T-cell (primary cell): ENCODE measurements at regions not wholly inside any gene's neighbourhood (a gene's known extent, or its start where the extent isn't known, plus 50 kb on each side); places are given as distances from the start of the nearest gene placed in this dataset.
A peak's percentile ranks its signal among the peaks of the same experiment; 100 is the strongest.
"Not testable (repeated sequence)": the region's sequence is repeated elsewhere in the genome, so short reads cannot be mapped to it uniquely, and the experiment has no call there.

Experiments used
- ATAC-seq, 4 experiments: fragments of 200-7000 bp in 3 of 4; fragments of 150-1000 bp in 1 of 4; cut with Tn5 transposase; replicated peaks in 1 of 4; 1 replicate in 3 of 4; 2 replicates in 1 of 4; pipeline ENCODE4 v1.10.0; 2021; ENCODE audit warnings: moderate library complexity in 3 of 4, mild to moderate bottlenecking in 2 of 4, moderate number of reproducible peaks in 1 of 4
- CTCF ChIA-PET, 2 donors: fragments of 300-600 bp; sonication (Branson Sonifier 250); formaldehyde crosslinking; loops; one replicate each; lab custom pipeline; 2022; ENCODE audit warnings: antibody characterized with exemption in 2 of 2; lab: Charles Lee
- POLR2A ChIA-PET, 2 donors: fragments of 300-600 bp; sonication (Branson Sonifier 250); formaldehyde crosslinking; loops; one replicate each; lab custom pipeline; 2022; ENCODE audit warnings: antibody characterized with exemption in 2 of 2; lab: Charles Lee
- DNase-seq, 35 experiments: peaks; one replicate each; pipeline versions ENCODE4 v3.0.0 to v3.0.0-alpha.2; 2013 to 2023
- H3K27ac ChIP-seq: one replicate; pipeline ENCODE4 v1.5.1; 2013; ENCODE audit warnings: low read length
- H3K27me3 ChIP-seq, 2 experiments: replicated peaks in 1 of 2; 1 replicate in 1 of 2; 2 replicates in 1 of 2; pipeline versions ENCODE4 v1.6.1 to v1.7.0; 2013; ENCODE audit warnings: low read length in 1 of 2, mixed read lengths in 1 of 2; ENCODE audit not compliant: control insufficient read depth in 2 of 2, insufficient read depth in 2 of 2; ENCODE audit errors: extremely low read depth in 1 of 2
- H3K36me3 ChIP-seq, 2 donors: 1 replicate in 1 of 2; 2 replicates in 1 of 2; pipeline versions ENCODE4 v1.6.1 to v1.7.0; 2013; ENCODE audit warnings: low read length in 1 of 2; ENCODE audit not compliant: control insufficient read depth in 2 of 2, insufficient read depth in 1 of 2; ENCODE audit errors: extremely low read depth in 1 of 2
- H3K4me1 ChIP-seq, 2 experiments: 1 replicate in 1 of 2; 2 replicates in 1 of 2; pipeline versions ENCODE4 v1.6.1 to v1.7.0; 2013; ENCODE audit warnings: low read length in 2 of 2, mixed read lengths in 1 of 2; ENCODE audit not compliant: insufficient read depth in 2 of 2, control insufficient read depth in 1 of 2; ENCODE audit errors: extremely low read depth in 1 of 2
- H3K4me3 ChIP-seq, 2 donors: 1 replicate in 1 of 2; 2 replicates in 1 of 2; pipeline versions ENCODE4 v1.5.1 to v1.7.0; 2013; ENCODE audit warnings: mild to moderate bottlenecking in 2 of 2, low read length in 1 of 2, moderate library complexity in 1 of 2; ENCODE audit not compliant: control insufficient read depth in 1 of 2; ENCODE audit errors: extremely low read depth in 1 of 2
- H3K9me3 ChIP-seq: 2 replicates; pipeline ENCODE4 v1.7.0; 2013
- H3K27ac Mint-ChIP-seq, 2 donors: one replicate each; pipeline ENCODE4 v1.8.0; 2020 to 2021; ENCODE audit warnings: mild to moderate bottlenecking in 2 of 2, mixed read lengths in 2 of 2
- H3K27me3 Mint-ChIP-seq, 2 donors: one replicate each; pipeline ENCODE4 v1.8.0; 2021 to 2022; ENCODE audit warnings: mixed read lengths in 2 of 2
- H3K36me3 Mint-ChIP-seq: one replicate; pipeline ENCODE4 v1.8.0; 2021; ENCODE audit warnings: mixed read lengths
- H3K4me1 Mint-ChIP-seq, 3 donors: one replicate each; pipeline ENCODE4 v1.8.0; 2020 to 2022; ENCODE audit warnings: mixed read lengths in 3 of 3, mild to moderate bottlenecking in 1 of 3
- H3K4me3 Mint-ChIP-seq, 3 donors: one replicate each; pipeline ENCODE4 v1.8.0; 2020 to 2022; ENCODE audit warnings: mild to moderate bottlenecking in 3 of 3, mixed read lengths in 3 of 3, moderate library complexity in 3 of 3
- H3K9me3 Mint-ChIP-seq, 3 donors: one replicate each; pipeline ENCODE4 v1.8.0; 2020 to 2022; ENCODE audit warnings: mixed read lengths in 3 of 3
- WGBS: methylation state at CpG from one replicate; pipeline ENCODE4 v1.1.5; 2013; ENCODE audit warnings: missing lambda C conversion rate; ENCODE audit not compliant: insufficient coverage; 5-methylcytosine and 5-hydroxymethylcytosine counted together

DNA sequence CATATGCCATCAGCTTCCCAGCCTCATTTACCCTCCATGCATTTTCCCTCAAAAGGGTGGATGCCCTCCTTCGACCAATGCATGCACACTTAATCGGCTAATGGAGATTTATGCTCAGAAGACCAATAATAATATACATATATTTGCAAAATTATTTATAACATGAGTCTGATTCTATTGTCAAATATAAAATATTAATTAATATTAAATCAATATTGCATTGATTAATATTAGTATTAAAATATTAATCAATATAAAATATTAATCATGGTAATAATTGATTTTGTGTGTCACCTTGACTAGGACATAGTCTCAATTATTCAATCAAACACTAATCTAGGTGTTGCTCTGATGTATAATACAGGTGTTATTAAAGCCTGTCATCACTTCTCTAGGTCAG, 1282.5 kb downstream of the TMEM121 start:
- ChIA-PET POLR2A (no interaction called here), CTCF (no interaction called here)
- H3K36me3 Mint-ChIP-seq: no peaks in the 10 kb centered on the region
- peaks cover 13 to 17% (median 16%) of the 10 kb centered on the region in 3 donors for H3K4me1 Mint-ChIP-seq
- no peaks in the 10 kb centered on the region for H3K9me3 ChIP-seq
- H3K4me3 ChIP-seq: no peak overlapping the region
- no peak overlapping the region for H3K4me3 Mint-ChIP-seq
- no peak overlapping the region for H3K27ac Mint-ChIP-seq
- no peaks in the 10 kb centered on the region for H3K9me3 Mint-ChIP-seq
- ATAC-seq: no peak
- no CpG with 5 or more reads among the region's 2 CpGs for WGBS
- peaks cover 0 to 13% of the 10 kb centered on the region in 2 experiments for H3K27me3 ChIP-seq
- peaks cover 7 to 11% of the 10 kb centered on the region in 2 donors for H3K27me3 Mint-ChIP-seq
- H3K27ac ChIP-seq: no peak overlapping the region
- H3K4me1 ChIP-seq: peaks cover 0 to 8% of the 10 kb centered on the region in 2 experiments
- DNase-seq: no peak
- no peaks in the 10 kb centered on the region for H3K36me3 ChIP-seq

DNA sequence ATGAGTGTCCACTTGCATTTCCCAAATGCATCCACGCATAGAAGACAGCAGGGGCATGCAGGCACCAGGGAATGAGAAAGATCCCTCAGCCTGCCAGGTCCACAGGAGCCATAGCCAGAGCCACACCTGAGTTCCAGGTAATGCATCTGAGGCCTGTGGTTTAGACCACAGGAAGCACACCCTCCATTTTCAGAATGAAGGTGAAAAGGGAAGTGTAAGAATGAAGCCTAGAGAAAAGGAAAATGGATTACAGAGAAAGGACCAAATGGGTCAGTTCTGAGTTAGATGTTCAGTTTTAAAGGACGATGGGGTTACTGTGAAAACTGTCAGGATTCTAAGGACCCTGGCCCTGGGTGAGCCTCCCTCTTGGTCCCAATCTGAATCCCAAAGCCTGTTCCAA, 1283.2 kb downstream of the TMEM121 start:
- no peaks in the 10 kb centered on the region for H3K36me3 Mint-ChIP-seq
- no peak overlapping the region for H3K4me3 Mint-ChIP-seq
- H3K4me1 Mint-ChIP-seq: peaks cover 13 to 17% (median 16%) of the 10 kb centered on the region in 3 donors
- DNase-seq: no peak
- H3K9me3 Mint-ChIP-seq: no peaks in the 10 kb centered on the region
- POLR2A ChIA-PET: no interaction called here
- ATAC-seq: no peak
- CTCF ChIA-PET: no interaction called here
- no peak overlapping the region for H3K27ac ChIP-seq
- WGBS: 83% methylated on average over 1 of the region's 2 CpGs
- H3K27me3 Mint-ChIP-seq: peaks cover 3 to 11% of the 10 kb centered on the region in 2 donors
- no peak overlapping the region for H3K4me3 ChIP-seq
- H3K4me1 ChIP-seq: peaks cover 0 to 8% of the 10 kb centered on the region in 2 experiments
- H3K9me3 ChIP-seq: no peaks in the 10 kb centered on the region
- H3K36me3 ChIP-seq: no peaks in the 10 kb centered on the region
- peaks cover 0 to 13% of the 10 kb centered on the region in 2 experiments for H3K27me3 ChIP-seq
- no peak overlapping the region for H3K27ac Mint-ChIP-seq

DNA sequence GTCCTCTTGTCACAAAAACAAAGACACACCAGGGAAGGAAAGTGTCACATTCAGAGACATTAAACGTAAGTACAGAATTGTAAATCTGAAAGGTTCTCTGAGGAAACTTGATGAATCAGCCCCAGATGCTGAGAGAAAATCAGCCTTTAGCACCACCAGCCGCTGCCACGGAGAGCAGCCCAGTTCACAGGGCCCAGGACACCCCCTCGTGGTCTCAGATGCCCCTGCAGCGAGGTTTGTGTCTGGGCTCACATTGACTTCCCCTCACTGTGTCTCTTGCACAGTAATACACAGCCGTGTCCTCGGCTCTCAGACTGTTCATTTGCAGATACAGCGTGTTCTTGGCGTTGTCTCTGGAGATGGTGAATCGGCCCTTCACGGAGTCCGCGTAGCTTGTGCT, 1283.8 kb downstream of the TMEM121 start:
- H3K27ac Mint-ChIP-seq, H3K27ac ChIP-seq, H3K9me3 ChIP-seq, H3K4me3 Mint-ChIP-seq, CTCF ChIA-PET, H3K9me3 Mint-ChIP-seq, POLR2A ChIA-PET, H3K36me3 Mint-ChIP-seq, H3K4me1 ChIP-seq, H3K4me3 ChIP-seq, H3K36me3 ChIP-seq: not testable (repeated sequence)
- peak in 1 of 4 experiments; percentile 42 for ATAC-seq
- Mint-ChIP-seq H3K4me1 (peaks cover 13 to 17% (median 16%) of the 10 kb centered on the region in 3 donors), H3K27me3 (peaks cover 5 to 11% of the 10 kb centered on the region in 2 donors)
- DNase-seq: peak in 2 of 35 experiments; percentile 12 to 20
- WGBS: 69% methylated on average over 12 of the region's 13 CpGs
- peaks cover 0 to 12% of the 10 kb centered on the region in 2 experiments for H3K27me3 ChIP-seq

DNA sequence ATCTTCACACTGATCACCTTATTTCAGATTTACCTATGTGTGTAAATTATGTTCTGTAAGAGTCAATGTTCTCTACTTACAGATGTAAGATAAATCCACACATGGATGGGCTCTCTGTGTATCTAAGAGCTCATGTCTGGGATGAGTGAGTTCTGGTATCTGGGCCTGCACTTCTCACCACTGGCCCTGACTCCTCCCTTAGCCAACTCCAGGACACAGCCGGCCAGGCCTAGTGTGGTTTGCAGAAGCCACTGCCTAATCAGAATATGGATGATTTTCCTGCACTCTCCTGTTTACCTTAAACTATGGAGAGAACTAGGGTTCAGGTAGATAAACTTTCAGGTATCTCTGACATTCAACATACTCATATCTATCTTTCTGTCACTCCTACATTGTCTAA, 1284.8 kb downstream of the TMEM121 start:
- no CpG with 5 or more reads among the region's 1 CpG for WGBS
- peaks cover 13 to 17% (median 16%) of the 10 kb centered on the region in 3 donors for H3K4me1 Mint-ChIP-seq

DNA sequence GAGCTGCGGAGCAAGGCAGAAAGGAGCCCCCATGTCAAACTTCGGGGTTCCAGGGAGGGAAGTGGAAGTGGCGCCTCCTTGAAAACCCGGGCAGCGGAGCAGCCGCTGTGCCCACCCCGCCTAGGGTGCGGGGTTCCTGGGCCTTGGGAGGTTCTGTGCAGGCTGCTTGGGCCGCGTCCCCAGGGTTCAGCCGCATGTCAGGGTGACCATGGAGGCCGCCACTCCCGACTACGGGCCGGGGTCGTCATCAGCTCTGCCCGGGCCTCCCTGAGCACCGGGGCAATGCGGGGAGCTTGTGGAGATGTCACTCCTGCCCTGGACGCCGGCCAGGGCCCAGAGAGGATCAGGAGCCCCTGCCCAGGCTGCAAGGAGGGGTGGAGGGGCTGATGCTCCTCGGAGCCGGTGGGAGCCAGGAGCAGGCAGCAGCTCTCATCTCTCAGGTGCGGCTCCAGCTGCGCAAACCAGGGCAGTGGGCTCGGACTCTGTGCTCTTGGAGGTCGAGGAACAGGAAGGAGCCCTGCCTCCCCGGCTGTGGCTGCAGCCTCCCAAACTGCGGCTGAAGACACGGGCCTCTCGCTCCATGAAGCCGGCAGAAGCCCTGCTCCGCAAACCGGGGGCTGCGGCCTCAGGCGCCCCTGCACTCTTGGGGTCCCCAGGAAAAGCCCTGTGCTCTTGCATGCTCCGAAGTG, 1286.5 kb downstream of the TMEM121 start:
- H3K4me1 ChIP-seq: peaks cover 0 to 8% of the 10 kb centered on the region in 2 experiments
- Mint-ChIP-seq H3K27me3 (peaks cover 12 to 15% of the 10 kb centered on the region in 2 donors), H3K4me1 (peaks cover 13 to 17% (median 16%) of the 10 kb centered on the region in 3 donors), H3K4me3 (no peak overlapping the region), H3K27ac (no peak overlapping the region), H3K9me3 (no peaks in the 10 kb centered on the region), H3K36me3 (no peaks in the 10 kb centered on the region)
- 89% methylated on average over 37 of the region's 37 CpGs for WGBS
- ChIA-PET CTCF (no interaction called here), POLR2A (no interaction called here)
- no peak overlapping the region for H3K27ac ChIP-seq
- H3K4me3 ChIP-seq: no peak overlapping the region
- H3K9me3 ChIP-seq: no peaks in the 10 kb centered on the region
- ATAC-seq: no peak
- no peaks in the 10 kb centered on the region for H3K36me3 ChIP-seq
- DNase-seq: no peak
- H3K27me3 ChIP-seq: peaks cover 0 to 8% of the 10 kb centered on the region in 2 experiments

More for the DNA sequence above, 1284.8 kb downstream of the TMEM121 start:
- peaks cover 11 to 12% of the 10 kb centered on the region in 2 donors for H3K27me3 Mint-ChIP-seq
- DNase-seq: no peak
- Histone ChIP-seq H3K36me3 (no peaks in the 10 kb centered on the region), H3K4me3 (no peak overlapping the region), H3K9me3 (no peaks in the 10 kb centered on the region), H3K27me3 (peaks cover 0 to 12% of the 10 kb centered on the region in 2 experiments), H3K4me1 (peaks cover 0 to 8% of the 10 kb centered on the region in 2 experiments), H3K27ac (no peak overlapping the region)
- no peaks in the 10 kb centered on the region for H3K36me3 Mint-ChIP-seq
- no peak overlapping the region for H3K4me3 Mint-ChIP-seq
- ATAC-seq: no peak
- POLR2A ChIA-PET: no interaction called here
- H3K27ac Mint-ChIP-seq: no peak overlapping the region
- no peaks in the 10 kb centered on the region for H3K9me3 Mint-ChIP-seq
- CTCF ChIA-PET: no interaction called here

DNA sequence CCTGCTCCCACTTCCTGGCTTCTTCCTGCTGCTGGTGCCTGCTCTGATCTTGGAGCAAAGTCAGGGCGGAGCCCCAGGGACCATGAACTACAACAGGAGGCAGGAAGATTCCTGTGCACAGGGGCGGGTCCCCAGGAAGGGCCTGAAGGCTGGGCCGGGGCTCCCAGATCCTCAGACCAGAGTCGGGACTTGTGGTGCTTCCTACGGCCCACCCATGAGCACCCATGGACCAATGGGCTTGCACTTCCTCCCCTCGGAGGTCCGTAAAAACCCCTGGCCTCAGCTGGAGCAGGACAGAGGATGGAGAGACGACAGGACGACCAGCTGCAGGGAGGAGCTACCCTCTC, 1287.1 kb downstream of the TMEM121 start:
- H3K9me3 ChIP-seq: no peaks in the 10 kb centered on the region
- no peaks in the 10 kb centered on the region for H3K9me3 Mint-ChIP-seq
- H3K4me3 ChIP-seq: no peak overlapping the region
- DNase-seq: no peak
- no peaks in the 10 kb centered on the region for H3K36me3 ChIP-seq
- CTCF ChIA-PET: no interaction called here
- ATAC-seq: no peak
- no peak overlapping the region for H3K27ac ChIP-seq
- H3K36me3 Mint-ChIP-seq: no peaks in the 10 kb centered on the region
- POLR2A ChIA-PET: no interaction called here
- WGBS: 82% methylated on average over 9 of the region's 9 CpGs
- peaks cover 0 to 9% of the 10 kb centered on the region in 2 experiments for H3K27me3 ChIP-seq
- no peak overlapping the region for H3K27ac Mint-ChIP-seq
- peaks cover 0 to 8% of the 10 kb centered on the region in 2 experiments for H3K4me1 ChIP-seq
- peaks cover 11 to 13% of the 10 kb centered on the region in 2 donors for H3K27me3 Mint-ChIP-seq
- H3K4me3 Mint-ChIP-seq: no peak overlapping the region
- H3K4me1 Mint-ChIP-seq: peaks cover 13 to 17% (median 16%) of the 10 kb centered on the region in 3 donors
